ENCODE measurements at regions not wholly inside any gene's neighbourhood (a gene's known extent, or its start where the extent isn't known, plus 50 kb on each side); places are given as distances from the start of the nearest gene placed in this dataset.
"Not testable (repeated sequence)": the region's sequence is repeated elsewhere in the genome, so short reads cannot be mapped to it uniquely, and the experiment has no call there.

- no peaks in the 10 kb centered on the region for H3K36me3 ChIP-seq (ENCODE audit: control insufficient read depth in 2 of 2, insufficient read depth in 2 of 2, low read length in 2 of 2)
- H3K4me1 ChIP-seq (ENCODE audit: control insufficient read depth, insufficient read depth, low read length) = no peaks in the 10 kb centered on the region
- H3K27me3 ChIP-seq (ENCODE audit: control insufficient read depth in 1 of 2, insufficient read depth in 2 of 2, low read length in 2 of 2) = no peaks in the 10 kb centered on the region
- H3K9ac ChIP-seq (ENCODE audit: low read length in 2 of 2) = no peak overlapping the region
- no peak overlapping the region for H3K4me3 ChIP-seq (ENCODE audit: low read length in 2 of 2)
- H3K27ac ChIP-seq (ENCODE audit: low read length) = no peak overlapping the region
- no peaks in the 10 kb centered on the region for H3K9me3 ChIP-seq (ENCODE audit: control insufficient read depth in 2 of 2, low read length in 2 of 2)
These were observed 154.0 kb downstream of the SLC24A2 start for GRCh38 chr9:19634881-19635280.

- no peak overlapping the region for H3K27ac ChIP-seq (ENCODE audit: low read length)
- H3K4me3 ChIP-seq (ENCODE audit: low read length in 2 of 2) = no peak overlapping the region
- no peaks in the 10 kb centered on the region for H3K36me3 ChIP-seq (ENCODE audit: control insufficient read depth in 2 of 2, insufficient read depth in 2 of 2, low read length in 2 of 2)
- H3K4me1 ChIP-seq (ENCODE audit: control insufficient read depth, insufficient read depth, low read length) = no peaks in the 10 kb centered on the region
- H3K9me3 ChIP-seq (ENCODE audit: control insufficient read depth in 2 of 2, low read length in 2 of 2) = no peaks in the 10 kb centered on the region
- H3K9ac ChIP-seq (ENCODE audit: low read length in 2 of 2) = no peak overlapping the region
- no peaks in the 10 kb centered on the region for H3K27me3 ChIP-seq (ENCODE audit: control insufficient read depth in 1 of 2, insufficient read depth in 2 of 2, low read length in 2 of 2)
These were observed 157.7 kb downstream of the SLC24A2 start for GRCh38 chr9:19631181-19631580.

GRCh38 chr9:19630760-19631159 lies 158.1 kb downstream of the SLC24A2 start:
- Histone ChIP-seq H3K27me3 (ENCODE audit: control insufficient read depth in 1 of 2, insufficient read depth in 2 of 2, low read length in 2 of 2) (no peaks in the 10 kb centered on the region), H3K4me3 (ENCODE audit: low read length in 2 of 2) (no peak overlapping the region), H3K9me3 (ENCODE audit: control insufficient read depth in 2 of 2, low read length in 2 of 2) (no peaks in the 10 kb centered on the region), H3K27ac (ENCODE audit: low read length) (no peak overlapping the region), H3K9ac (ENCODE audit: low read length in 2 of 2) (no peak overlapping the region), H3K4me1 (ENCODE audit: control insufficient read depth, insufficient read depth, low read length) (no peaks in the 10 kb centered on the region), H3K36me3 (ENCODE audit: control insufficient read depth in 2 of 2, insufficient read depth in 2 of 2, low read length in 2 of 2) (no peaks in the 10 kb centered on the region)

GRCh38 chr9:19629488-19629887 lies 159.3 kb downstream of the SLC24A2 start:
- Histone ChIP-seq H3K27me3 (ENCODE audit: control insufficient read depth in 1 of 2, insufficient read depth in 2 of 2, low read length in 2 of 2) (no peaks in the 10 kb centered on the region), H3K9ac (ENCODE audit: low read length in 2 of 2) (no peak overlapping the region), H3K4me3 (ENCODE audit: low read length in 2 of 2) (no peak overlapping the region), H3K9me3 (ENCODE audit: control insufficient read depth in 2 of 2, low read length in 2 of 2) (no peaks in the 10 kb centered on the region), H3K4me1 (ENCODE audit: control insufficient read depth, insufficient read depth, low read length) (no peaks in the 10 kb centered on the region), H3K36me3 (ENCODE audit: control insufficient read depth in 2 of 2, insufficient read depth in 2 of 2, low read length in 2 of 2) (no peaks in the 10 kb centered on the region), H3K27ac (ENCODE audit: low read length) (no peak overlapping the region)

GRCh38 chr9:19625426-19625825 lies 163.4 kb downstream of the SLC24A2 start:
- H3K4me1 ChIP-seq (ENCODE audit: control insufficient read depth, insufficient read depth, low read length); H3K36me3 ChIP-seq (ENCODE audit: control insufficient read depth in 2 of 2, insufficient read depth in 2 of 2, low read length in 2 of 2); H3K9me3 ChIP-seq (ENCODE audit: control insufficient read depth in 2 of 2, low read length in 2 of 2); H3K9ac ChIP-seq (ENCODE audit: low read length in 2 of 2); H3K27me3 ChIP-seq (ENCODE audit: control insufficient read depth in 1 of 2, insufficient read depth in 2 of 2, low read length in 2 of 2); H3K27ac ChIP-seq (ENCODE audit: low read length); H3K4me3 ChIP-seq (ENCODE audit: low read length in 2 of 2): not testable (repeated sequence)

GRCh38 chr9:19624519-19624918 lies 164.3 kb downstream of the SLC24A2 start:
- H3K4me3 ChIP-seq (ENCODE audit: low read length in 2 of 2) = no peak overlapping the region
- H3K27ac ChIP-seq (ENCODE audit: low read length) = no peak overlapping the region
- no peaks in the 10 kb centered on the region for H3K27me3 ChIP-seq (ENCODE audit: control insufficient read depth in 1 of 2, insufficient read depth in 2 of 2, low read length in 2 of 2)
- no peaks in the 10 kb centered on the region for H3K36me3 ChIP-seq (ENCODE audit: control insufficient read depth in 2 of 2, insufficient read depth in 2 of 2, low read length in 2 of 2)
- no peak overlapping the region for H3K9ac ChIP-seq (ENCODE audit: low read length in 2 of 2)
- no peaks in the 10 kb centered on the region for H3K9me3 ChIP-seq (ENCODE audit: control insufficient read depth in 2 of 2, low read length in 2 of 2)
- H3K4me1 ChIP-seq (ENCODE audit: control insufficient read depth, insufficient read depth, low read length) = no peaks in the 10 kb centered on the region

GRCh38 chr9:19623941-19624340 lies 164.9 kb downstream of the SLC24A2 start:
- Histone ChIP-seq H3K9me3 (ENCODE audit: control insufficient read depth in 2 of 2, low read length in 2 of 2) (no peaks in the 10 kb centered on the region), H3K36me3 (ENCODE audit: control insufficient read depth in 2 of 2, insufficient read depth in 2 of 2, low read length in 2 of 2) (no peaks in the 10 kb centered on the region), H3K27me3 (ENCODE audit: control insufficient read depth in 1 of 2, insufficient read depth in 2 of 2, low read length in 2 of 2) (peaks cover 0 to under 1% of the 10 kb centered on the region in 2 donors), H3K4me1 (ENCODE audit: control insufficient read depth, insufficient read depth, low read length) (no peaks in the 10 kb centered on the region), H3K4me3 (ENCODE audit: low read length in 2 of 2) (no peak overlapping the region), H3K27ac (ENCODE audit: low read length) (no peak overlapping the region), H3K9ac (ENCODE audit: low read length in 2 of 2) (no peak overlapping the region)

- Histone ChIP-seq H3K9me3 (ENCODE audit: control insufficient read depth in 2 of 2, low read length in 2 of 2) (no peaks in the 10 kb centered on the region), H3K4me3 (ENCODE audit: low read length in 2 of 2) (no peak overlapping the region), H3K4me1 (ENCODE audit: control insufficient read depth, insufficient read depth, low read length) (no peaks in the 10 kb centered on the region), H3K27me3 (ENCODE audit: control insufficient read depth in 1 of 2, insufficient read depth in 2 of 2, low read length in 2 of 2) (peaks cover 0 to 3% of the 10 kb centered on the region in 2 donors), H3K9ac (ENCODE audit: low read length in 2 of 2) (no peak overlapping the region), H3K36me3 (ENCODE audit: control insufficient read depth in 2 of 2, insufficient read depth in 2 of 2, low read length in 2 of 2) (no peaks in the 10 kb centered on the region), H3K27ac (ENCODE audit: low read length) (no peak overlapping the region)
These were observed 168.5 kb downstream of the SLC24A2 start for GRCh38 chr9:19620326-19620725.

GRCh38 chr9:19619221-19619620 lies 169.6 kb downstream of the SLC24A2 start:
- Histone ChIP-seq H3K27me3 (ENCODE audit: control insufficient read depth in 1 of 2, insufficient read depth in 2 of 2, low read length in 2 of 2) (peaks cover 0 to 3% of the 10 kb centered on the region in 2 donors), H3K27ac (ENCODE audit: low read length) (no peak overlapping the region), H3K4me3 (ENCODE audit: low read length in 2 of 2) (no peak overlapping the region), H3K4me1 (ENCODE audit: control insufficient read depth, insufficient read depth, low read length) (no peaks in the 10 kb centered on the region), H3K9ac (ENCODE audit: low read length in 2 of 2) (no peak overlapping the region), H3K9me3 (ENCODE audit: control insufficient read depth in 2 of 2, low read length in 2 of 2) (peaks cover 0 to 2% of the 10 kb centered on the region in 2 donors), H3K36me3 (ENCODE audit: control insufficient read depth in 2 of 2, insufficient read depth in 2 of 2, low read length in 2 of 2) (no peaks in the 10 kb centered on the region)

- Histone ChIP-seq H3K27me3 (ENCODE audit: control insufficient read depth in 1 of 2, insufficient read depth in 2 of 2, low read length in 2 of 2) (peaks cover 0 to 3% of the 10 kb centered on the region in 2 donors), H3K4me1 (ENCODE audit: control insufficient read depth, insufficient read depth, low read length) (no peaks in the 10 kb centered on the region), H3K36me3 (ENCODE audit: control insufficient read depth in 2 of 2, insufficient read depth in 2 of 2, low read length in 2 of 2) (no peaks in the 10 kb centered on the region), H3K4me3 (ENCODE audit: low read length in 2 of 2) (no peak overlapping the region), H3K9ac (ENCODE audit: low read length in 2 of 2) (no peak overlapping the region), H3K27ac (ENCODE audit: low read length) (no peak overlapping the region), H3K9me3 (ENCODE audit: control insufficient read depth in 2 of 2, low read length in 2 of 2) (peaks cover 0 to 2% of the 10 kb centered on the region in 2 donors)
These were observed 170.0 kb downstream of the SLC24A2 start for GRCh38 chr9:19618816-19619215.

- H3K9ac ChIP-seq (ENCODE audit: low read length in 2 of 2) = no peak overlapping the region
- H3K9me3 ChIP-seq (ENCODE audit: control insufficient read depth in 2 of 2, low read length in 2 of 2) = peaks cover 0 to 2% of the 10 kb centered on the region in 2 donors
- no peak overlapping the region for H3K4me3 ChIP-seq (ENCODE audit: low read length in 2 of 2)
- no peaks in the 10 kb centered on the region for H3K4me1 ChIP-seq (ENCODE audit: control insufficient read depth, insufficient read depth, low read length)
- H3K36me3 ChIP-seq (ENCODE audit: control insufficient read depth in 2 of 2, insufficient read depth in 2 of 2, low read length in 2 of 2) = no peaks in the 10 kb centered on the region
- H3K27me3 ChIP-seq (ENCODE audit: control insufficient read depth in 1 of 2, insufficient read depth in 2 of 2, low read length in 2 of 2) = peaks cover 0 to 3% of the 10 kb centered on the region in 2 donors
- no peak overlapping the region for H3K27ac ChIP-seq (ENCODE audit: low read length)
These were observed 173.7 kb downstream of the SLC24A2 start for GRCh38 chr9:19615036-19615624.

All from stomach smooth muscle (tissue), 2 donors.